HG02870 (cell line): ENCODE measurements at regions not wholly inside any gene's neighbourhood (a gene's known extent, or its start where the extent isn't known, plus 50 kb on each side); places are given as distances from the start of the nearest gene placed in this dataset.
"Not testable (repeated sequence)": the region's sequence is repeated elsewhere in the genome, so short reads cannot be mapped to it uniquely, and the experiment has no call there.

Source experiments
- ATAC-seq: cut with Tn5 transposase; IDR thresholded peaks from one replicate; pipeline ENCODE4 v1.9.1; 2021; ENCODE audit warnings: mild to moderate bottlenecking, moderate library complexity; ENCODE audit not compliant: unreplicated experiment

DNA sequence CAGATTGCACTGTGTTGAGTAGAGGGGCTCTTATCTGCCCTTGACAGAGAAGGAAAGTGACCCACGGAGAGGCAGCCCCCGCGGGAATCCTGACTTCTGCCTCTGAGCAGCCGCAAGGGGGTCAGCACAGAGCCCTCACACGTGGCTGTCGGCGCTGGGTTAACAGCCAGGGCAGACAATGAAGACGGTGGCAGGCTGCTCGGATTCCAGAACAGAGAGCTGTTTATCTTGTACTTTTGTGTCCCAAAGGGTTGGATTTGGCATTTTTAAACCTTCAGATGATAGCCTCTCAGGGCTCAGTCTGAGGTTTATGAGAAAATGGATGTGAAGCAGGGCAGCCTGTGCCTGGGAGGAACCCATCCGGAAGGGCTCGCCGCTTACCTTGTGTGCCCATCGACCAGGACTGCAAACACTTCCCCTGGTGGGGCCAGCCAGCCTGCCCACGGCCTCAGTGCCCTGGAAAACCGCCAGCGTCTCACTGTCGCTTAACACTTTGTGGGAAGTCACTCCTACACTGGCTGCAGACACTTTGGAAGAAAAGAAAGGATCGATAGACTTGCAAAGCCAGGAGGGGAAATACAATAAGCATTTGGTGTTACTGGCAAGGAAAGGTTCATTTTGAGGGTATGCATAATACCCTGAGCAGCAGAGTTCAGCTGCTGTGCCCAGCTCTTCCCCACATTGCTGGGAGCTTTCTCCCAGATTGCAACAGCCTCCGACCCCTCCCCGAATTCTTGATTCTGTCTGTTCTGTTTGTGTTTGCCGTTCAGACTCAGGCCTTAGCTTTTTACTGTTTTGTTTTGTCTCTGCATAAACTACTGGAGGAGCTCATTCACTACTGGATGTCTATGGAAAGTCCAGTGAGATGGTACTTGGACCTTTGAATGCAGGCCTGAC is 325.3 kb upstream of the MYT1L start:
- ATAC-seq: no peak

- ATAC-seq: no peak
Measured at GRCh38 chr2:2655453-2656114, 324.5 kb upstream of the MYT1L start.

GRCh38 chr2:2653231-2653630 is 322.2 kb upstream of the MYT1L start:
- no peak for ATAC-seq

DNA sequence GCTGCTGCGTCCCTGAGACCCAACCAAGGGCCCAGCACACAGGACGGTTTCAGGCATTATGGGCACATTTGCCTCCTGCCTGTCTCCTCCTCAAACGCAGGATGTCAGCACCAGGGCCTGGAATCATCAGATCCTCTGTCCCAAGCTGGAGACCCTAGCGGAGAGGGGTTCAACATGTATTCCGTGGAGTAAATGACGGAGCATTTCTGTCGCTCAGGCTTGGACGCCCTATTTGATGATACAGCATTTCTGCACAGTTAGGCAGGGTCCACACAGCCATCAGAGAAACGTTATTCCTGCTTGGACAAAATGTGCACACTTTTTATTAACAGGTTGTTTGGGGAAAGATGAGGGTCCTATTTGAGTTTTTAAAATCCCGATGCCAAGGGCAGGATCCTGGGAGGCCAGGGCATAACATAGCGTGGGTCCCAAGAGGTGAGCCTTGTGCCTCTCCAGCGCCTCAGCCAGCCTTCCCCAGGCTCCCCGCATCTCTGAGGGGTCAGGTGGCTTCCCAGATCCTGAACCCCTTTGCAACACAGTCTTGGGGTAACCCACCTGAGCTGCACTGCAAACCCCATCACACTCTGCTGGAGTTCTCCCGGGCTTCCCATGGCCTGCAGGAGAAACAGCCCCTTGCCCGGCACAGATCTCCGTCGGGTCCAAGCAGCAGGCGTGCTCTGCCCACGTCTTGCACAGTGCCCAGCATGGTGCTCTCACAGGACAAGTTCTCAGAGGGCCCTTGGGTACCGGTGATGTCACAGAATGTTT is 319.7 kb upstream of the MYT1L start:
- no peak for ATAC-seq

GRCh38 chr2:2649109-2650072 is 318.3 kb upstream of the MYT1L start:
- no peak for ATAC-seq

DNA sequence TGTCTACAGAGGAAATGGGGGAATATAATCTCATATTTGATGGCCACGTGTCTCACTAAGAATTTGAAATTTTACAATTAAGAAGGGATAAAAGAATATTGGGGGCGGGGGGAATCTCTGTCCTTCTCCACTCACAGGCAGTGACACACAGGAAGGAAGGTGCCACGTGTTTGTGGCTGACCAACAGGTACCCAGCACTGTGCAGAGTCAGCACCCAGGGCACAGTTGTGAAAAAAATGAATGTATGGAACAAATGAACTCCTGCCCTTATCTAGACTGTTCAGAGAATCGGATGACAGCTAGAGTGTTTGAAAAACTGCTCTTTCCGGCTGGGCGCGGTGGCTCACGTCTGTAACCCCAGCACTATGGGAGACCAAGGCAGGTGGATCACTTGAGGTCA is 317.0 kb upstream of the MYT1L start:
- no peak for ATAC-seq

DNA sequence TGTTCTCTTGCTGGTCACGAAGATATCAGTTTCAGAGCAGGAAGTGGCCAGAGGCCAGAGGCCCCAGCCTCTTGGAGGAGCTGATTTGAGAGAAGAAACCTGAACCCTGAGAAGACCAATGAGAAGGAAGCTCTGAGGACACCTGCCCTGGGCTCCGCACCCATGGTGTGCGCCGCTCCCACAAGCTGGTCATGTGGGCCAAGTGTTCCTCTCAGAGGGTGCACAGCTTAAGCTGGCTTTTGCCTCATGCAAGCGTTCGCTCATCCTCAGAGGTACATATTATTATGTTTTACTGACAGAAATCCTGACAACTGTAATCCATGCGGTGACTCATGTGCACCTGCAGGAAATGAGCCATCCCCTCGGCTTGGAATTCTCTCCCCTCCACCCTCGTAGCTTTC is 316.1 kb upstream of the MYT1L start:
- no peak for ATAC-seq

DNA sequence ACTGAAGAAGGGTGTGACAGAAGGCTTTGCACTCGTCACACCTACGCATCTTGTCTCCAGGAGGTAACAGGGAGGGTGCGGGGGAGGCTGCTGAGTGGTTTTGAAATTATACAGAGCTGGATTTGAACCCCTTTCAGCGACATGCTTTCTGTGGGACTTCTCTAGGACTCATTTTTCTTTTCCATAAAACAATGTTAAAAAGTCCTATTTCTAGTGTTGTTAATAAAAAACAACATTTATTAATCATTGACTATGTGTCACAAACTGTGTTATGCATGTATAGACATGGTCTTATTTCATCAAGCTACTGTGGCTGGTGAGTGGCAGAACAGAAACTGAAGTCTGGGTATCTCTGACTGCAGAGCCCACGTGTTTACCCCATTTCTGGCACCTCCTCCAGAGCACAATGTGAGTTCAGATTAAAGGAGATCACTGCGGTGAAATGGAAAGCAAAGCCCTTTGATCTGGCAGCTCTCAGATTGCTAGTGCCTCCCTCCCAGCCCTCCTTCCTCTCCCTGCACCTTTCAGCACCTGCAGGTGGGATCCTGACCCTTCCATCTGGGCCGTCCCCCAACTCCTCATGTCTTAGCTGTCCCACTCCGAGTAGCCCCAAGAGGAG is 315.5 kb upstream of the MYT1L start:
- no peak for ATAC-seq

- ATAC-seq: no peak
Measured at GRCh38 chr2:2645162-2645855, 314.2 kb upstream of the MYT1L start.

DNA sequence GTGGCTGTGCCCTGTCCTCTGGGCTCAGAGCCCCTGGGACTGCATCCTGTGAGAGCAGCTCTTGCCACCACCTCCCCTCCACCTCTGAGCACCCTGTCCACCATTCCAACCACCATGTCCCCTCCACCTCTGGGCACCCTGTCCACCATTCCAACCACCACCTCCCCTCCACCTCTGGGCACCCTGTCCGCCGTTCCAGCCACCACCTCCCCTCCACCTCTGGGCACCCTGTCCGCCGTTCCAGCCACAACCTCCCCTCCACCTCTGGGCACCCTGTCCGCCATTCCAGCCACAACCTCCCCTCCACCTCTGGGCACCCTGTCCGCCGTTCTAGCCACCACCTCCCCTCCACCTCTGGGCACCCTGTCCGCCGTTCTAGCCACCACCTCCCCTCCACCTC is 313.7 kb upstream of the MYT1L start:
- not testable (repeated sequence) for ATAC-seq

DNA sequence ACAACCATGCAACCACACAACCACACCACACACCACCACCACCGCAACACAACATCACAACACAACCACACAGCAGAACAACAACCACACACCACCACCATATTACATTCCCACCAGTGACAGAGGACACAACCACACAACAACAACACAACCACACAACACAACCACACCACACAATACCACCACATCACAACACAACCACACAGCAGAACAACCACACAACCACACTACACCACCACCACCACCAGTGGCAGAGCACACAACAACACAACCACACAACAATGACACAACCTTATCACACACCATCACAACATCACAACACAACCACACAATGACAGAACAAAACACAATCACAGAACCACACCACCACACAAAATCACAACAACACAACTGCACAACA is 313.0 kb upstream of the MYT1L start:
- ATAC-seq: no peak

GRCh38 chr2:2642906-2643890 is 312.1 kb upstream of the MYT1L start:
- ATAC-seq: no peak

GRCh38 chr2:2641541-2642410 is 310.7 kb upstream of the MYT1L start:
- ATAC-seq: no peak

DNA sequence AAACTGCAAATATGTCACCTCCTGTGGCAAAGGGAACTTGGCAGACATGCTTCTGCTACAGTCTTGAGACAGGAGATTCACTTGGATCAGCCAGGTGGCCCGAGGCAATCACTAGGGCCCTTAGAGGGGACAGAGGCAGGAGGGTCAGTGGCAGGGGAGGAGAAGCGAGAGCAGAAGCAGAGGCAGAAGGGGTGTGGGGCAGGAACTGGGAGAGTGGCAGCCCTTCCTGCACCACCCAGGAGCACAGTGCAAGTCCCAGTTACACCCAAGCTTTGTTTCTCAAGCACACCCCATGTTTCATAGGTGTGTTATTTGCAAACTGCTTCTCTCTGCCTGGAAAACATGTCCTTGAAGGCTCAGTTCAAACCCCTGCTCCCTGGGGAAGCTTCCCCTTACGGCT is 309.7 kb upstream of the MYT1L start:
- no peak for ATAC-seq

DNA sequence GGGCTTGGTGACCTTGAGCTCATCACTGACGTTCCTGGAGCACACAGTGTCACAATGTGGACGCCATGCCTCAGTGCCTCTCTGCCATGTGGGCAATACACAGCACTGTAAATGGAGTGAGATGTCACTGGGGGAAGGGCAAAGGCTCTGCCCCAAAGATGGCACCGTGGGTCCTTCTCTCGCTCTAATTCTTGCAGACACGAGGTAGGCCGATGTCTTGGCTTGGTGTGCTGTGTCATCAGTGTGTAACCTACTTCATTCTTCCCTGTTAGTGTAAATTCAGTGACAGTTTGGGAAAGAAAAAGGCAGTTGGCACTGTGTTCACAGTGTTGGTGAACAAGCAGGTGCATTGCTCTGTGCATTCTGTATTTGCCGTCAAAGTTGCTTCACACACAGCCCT is 309.3 kb upstream of the MYT1L start:
- no peak for ATAC-seq

DNA sequence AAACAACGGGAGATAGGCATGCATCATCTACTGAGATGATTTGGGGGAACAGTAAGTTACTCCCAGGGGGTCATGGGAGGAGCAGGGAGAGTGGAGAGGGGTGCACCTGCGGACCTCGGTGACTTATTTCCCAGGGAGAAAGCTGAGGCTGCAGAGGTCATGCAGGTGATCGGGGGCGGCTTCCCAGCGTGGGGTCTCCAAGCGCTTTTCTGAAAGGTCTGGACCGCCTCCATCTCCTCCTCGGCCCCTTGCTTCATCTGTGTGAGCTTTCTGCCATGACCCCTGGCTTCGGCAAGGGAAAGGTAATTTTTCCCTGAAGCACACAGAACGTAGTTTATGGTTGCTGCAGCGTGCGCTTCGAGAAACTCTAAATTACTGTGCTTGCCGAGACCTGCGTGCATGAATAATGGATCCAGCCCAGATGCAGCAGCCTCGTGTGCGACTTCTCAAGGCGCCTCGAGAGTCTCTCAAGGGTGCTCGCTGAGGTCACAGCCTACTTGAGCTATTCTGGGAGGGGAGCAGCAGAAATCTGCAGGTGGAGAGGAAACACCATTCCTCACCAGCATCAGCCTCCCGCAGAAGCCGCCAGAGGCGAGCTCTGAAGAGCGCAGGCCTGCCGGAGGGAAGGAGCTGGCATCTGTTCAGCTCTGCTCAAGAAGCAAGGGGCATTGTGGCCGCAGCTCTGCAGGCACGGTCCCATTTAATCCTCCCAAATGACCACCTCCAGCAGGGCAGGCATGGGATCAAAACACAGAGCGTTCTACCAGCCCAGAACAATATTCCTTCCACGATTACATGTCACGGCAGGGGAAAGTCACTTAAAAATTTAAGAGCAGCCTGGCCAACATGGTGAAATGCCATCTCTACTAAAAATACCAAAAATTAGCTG is 308.4 kb upstream of the MYT1L start:
- no peak for ATAC-seq
